Adrenal gland (tissue), 9 donors: ENCODE measurements at regions not wholly inside any gene's neighbourhood (a gene's known extent, or its start where the extent isn't known, plus 50 kb on each side); places are given as distances from the start of the nearest gene placed in this dataset.

Experiments
- DNase-seq, 7 donors: peaks; one replicate each; pipeline ENCODE4 v3.0.0-alpha.2; 2019 to 2020
- H3K27ac ChIP-seq, 5 donors: fragments of 200-600 bp; sonication (generic) in 4 of 5; 1 replicate in 3 of 5; 2 replicates in 2 of 5; pipeline versions ENCODE4 v1.5.1 to v1.8.0; 2016 to 2020; ENCODE audit warnings: mild to moderate bottlenecking in 1 of 5
- H3K27me3 ChIP-seq: fragments of 200-600 bp; 2 replicates; pipeline ENCODE4 v1.8.0; 2021
- H3K36me3 ChIP-seq, 2 donors: fragments of 200-600 bp; replicated peaks in 1 of 2; 1 replicate in 1 of 2; 2 replicates in 1 of 2; pipeline versions ENCODE4 v1.5.1 to v1.8.0; 2018 to 2022
- H3K4me1 ChIP-seq, 2 donors: fragments of 200-600 bp; replicated peaks in 1 of 2; 1 replicate in 1 of 2; 2 replicates in 1 of 2; pipeline versions ENCODE4 v1.5.1 to v1.8.0; 2018 to 2021
- H3K4me3 ChIP-seq, 4 donors: fragments of 200-600 bp; sonication (generic) in 3 of 4; one replicate each; pipeline ENCODE4 v1.5.1; 2016 to 2018
- H3K9me3 ChIP-seq, 3 donors: fragments of 200-600 bp; sonication (generic) in 1 of 3; replicated peaks in 1 of 3; 1 replicate in 2 of 3; 2 replicates in 1 of 3; pipeline versions ENCODE4 v1.5.1 to v1.8.0; 2016 to 2021
- POLR2A ChIP-seq, 2 donors: fragments of 450-650 bp; IDR thresholded peaks; one replicate each; pipeline ENCODE4 v1.6.1; 2017; ENCODE audit warnings: antibody characterized with exemption in 2 of 2, mild to moderate bottlenecking in 2 of 2, moderate library complexity in 1 of 2
- WGBS, 4 donors: extraction: QIAGEN DNeasy Blood & Tissue Kit in 2 of 4; methylation state at CpG; one replicate each; pipeline versions ENCODE4 v1.1.5 to v1.1.7; 2013 to 2017; 5-methylcytosine and 5-hydroxymethylcytosine counted together
- intact Hi-C, 2 donors: fragments of 100-400 bp; cut with DNase I; formaldehyde crosslinking; loops; one replicate each; pipeline versions ENCODE4 v1.14.1 to v1.15.0; 2022 to 2023
- TF ChIP-seq, protein P1 (sequence below), 6 experiments: fragments of 450-650 bp in 4 of 6; fragments of 200-600 bp in 2 of 6; sonication (generic) in 1 of 6; IDR thresholded peaks; 1 replicate in 5 of 6; 2 replicates in 1 of 6; pipeline versions ENCODE4 v1.5.1 to v1.8.0; 2016 to 2021; ENCODE audit warnings: antibody characterized with exemption in 6 of 6, mild to moderate bottlenecking in 2 of 6, moderate library complexity in 1 of 6
- donor health status: healthy with polysubstance abuse.
- donor health status: Bipolar disorder and iron deficiency.
- donor health status: DM: yes; HTN: yes; CAD: no.
- donor health status: DM: no; HTN: no; CAD: no.
- donor health status: DM: no; HTN: no; CAD: no.

DNA sequence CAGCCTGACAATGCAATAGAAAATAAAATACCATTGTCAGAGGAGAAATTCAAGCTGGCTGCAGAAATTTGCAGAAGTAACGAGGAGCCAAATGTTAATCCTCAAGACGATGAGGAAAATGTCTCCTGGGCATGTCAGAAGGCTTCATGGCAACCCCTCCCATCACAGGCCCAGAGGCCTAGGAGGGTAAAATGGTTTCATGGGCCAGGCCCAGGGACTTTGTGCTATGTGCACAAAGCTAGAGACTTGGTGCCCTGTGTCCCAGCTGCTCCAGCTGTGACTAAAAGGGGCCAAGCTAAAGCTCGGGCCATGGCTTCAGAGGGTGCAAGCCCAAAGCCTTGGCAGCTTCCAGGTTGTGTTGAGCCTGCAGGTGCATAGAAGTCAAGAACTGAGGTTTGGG is 431.7 kb downstream of the LMO7 start:
- Histone ChIP-seq H3K4me3 (no peak overlapping the region), H3K4me1 (no peaks in the 10 kb centered on the region), H3K27me3 (no peaks in the 10 kb centered on the region), H3K9me3 (no peaks in the 10 kb centered on the region), H3K27ac (no peak overlapping the region), H3K36me3 (no peaks in the 10 kb centered on the region)
- 72 to 92% (median 76%) methylated on average over 2 to 3 of the region's 3 CpGs for WGBS, 4 donors
- DNase-seq = no peak
- TF ChIP-seq, protein P1, sequence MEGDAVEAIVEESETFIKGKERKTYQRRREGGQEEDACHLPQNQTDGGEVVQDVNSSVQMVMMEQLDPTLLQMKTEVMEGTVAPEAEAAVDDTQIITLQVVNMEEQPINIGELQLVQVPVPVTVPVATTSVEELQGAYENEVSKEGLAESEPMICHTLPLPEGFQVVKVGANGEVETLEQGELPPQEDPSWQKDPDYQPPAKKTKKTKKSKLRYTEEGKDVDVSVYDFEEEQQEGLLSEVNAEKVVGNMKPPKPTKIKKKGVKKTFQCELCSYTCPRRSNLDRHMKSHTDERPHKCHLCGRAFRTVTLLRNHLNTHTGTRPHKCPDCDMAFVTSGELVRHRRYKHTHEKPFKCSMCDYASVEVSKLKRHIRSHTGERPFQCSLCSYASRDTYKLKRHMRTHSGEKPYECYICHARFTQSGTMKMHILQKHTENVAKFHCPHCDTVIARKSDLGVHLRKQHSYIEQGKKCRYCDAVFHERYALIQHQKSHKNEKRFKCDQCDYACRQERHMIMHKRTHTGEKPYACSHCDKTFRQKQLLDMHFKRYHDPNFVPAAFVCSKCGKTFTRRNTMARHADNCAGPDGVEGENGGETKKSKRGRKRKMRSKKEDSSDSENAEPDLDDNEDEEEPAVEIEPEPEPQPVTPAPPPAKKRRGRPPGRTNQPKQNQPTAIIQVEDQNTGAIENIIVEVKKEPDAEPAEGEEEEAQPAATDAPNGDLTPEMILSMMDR (IDR thresholded peaks at IDR 0.05) = no peak
- TF ChIP-seq POLR2A (IDR thresholded peaks at IDR 0.05) = no peak
- intact Hi-C loops = no loop called here

DNA sequence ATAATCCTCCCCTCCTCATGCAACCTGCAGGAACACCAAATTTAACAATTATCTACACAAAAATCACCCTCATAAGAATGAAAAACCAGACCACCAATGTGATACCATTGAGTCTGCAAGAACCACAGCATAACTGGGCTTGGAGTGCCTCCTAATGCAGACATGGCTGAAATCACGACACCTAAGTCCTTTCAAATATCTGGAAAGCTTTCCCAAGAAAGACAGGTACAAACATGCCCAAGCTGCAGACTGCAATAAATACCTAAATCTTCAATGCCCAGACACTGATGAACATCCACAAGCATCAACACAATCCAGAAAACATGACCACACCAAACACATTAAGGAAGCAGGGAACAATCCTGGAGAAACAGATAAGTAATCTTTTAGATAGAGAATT is 417.1 kb downstream of the LMO7 start:
- Histone ChIP-seq H3K4me1 (no peaks in the 10 kb centered on the region), H3K27ac (no peak overlapping the region), H3K9me3 (no peaks in the 10 kb centered on the region), H3K36me3 (no peaks in the 10 kb centered on the region), H3K27me3 (no peaks in the 10 kb centered on the region), H3K4me3 (no peak overlapping the region)
- 67 to 77% (median 67%) methylated on average over 1 of the region's 1 CpG for WGBS, 4 donors
- no peak for TF ChIP-seq POLR2A (IDR thresholded peaks at IDR 0.05)
- TF ChIP-seq, protein P1 (IDR thresholded peaks at IDR 0.05) = no peak
- no peak for DNase-seq
- intact Hi-C loops = no loop called here

DNA sequence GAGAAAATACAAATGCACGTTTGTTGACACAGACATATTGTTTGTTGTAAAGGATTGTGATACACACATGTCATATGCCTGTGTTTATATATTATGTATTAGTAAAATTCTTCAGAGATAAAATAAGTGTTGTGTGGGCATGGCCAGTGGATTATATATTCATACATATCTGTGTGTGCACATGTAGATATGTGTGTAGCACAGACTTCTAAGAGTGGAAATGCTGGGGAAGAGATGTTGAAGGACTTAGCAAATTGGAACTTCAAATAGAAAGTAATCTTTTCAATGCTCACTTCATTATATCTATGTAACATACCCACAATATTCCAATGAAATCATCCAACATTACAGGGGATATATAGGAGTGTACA is 413.2 kb downstream of the LMO7 start:
- WGBS, 4 donors = 35 to 59% (median 41%) methylated on average over 1 of the region's 1 CpG

DNA sequence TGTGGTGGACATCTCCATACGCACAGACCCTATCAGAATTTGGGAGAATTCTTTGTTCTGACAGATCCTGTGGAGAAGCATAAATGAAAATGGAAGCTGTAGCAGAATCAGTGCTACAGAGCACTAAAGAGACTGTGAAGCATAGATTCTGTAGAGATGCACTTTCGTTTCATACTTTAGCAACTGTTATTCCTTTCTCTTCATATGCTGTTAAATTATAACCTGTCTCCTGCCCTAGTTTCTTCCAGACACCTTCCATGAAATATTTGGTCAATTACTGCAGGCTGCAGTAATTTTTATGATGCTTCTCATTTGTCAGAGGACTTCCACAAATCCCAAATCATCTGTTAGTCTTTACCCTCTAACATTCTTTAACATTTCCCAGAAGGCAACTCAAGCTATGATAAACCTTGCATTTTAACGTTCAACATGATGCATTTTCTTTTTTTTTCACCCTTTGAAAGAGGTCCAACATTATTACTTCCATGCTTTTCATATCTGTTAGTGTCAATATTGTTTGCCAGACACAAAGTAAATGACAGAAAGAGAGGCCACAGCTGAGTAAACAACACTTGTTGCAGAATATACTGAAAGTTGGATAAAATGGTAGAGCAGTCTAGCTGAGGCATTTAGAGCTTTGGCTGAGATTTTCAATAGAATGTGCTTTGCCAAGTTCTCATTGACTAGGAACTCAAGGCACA is 412.7 kb downstream of the LMO7 start:
- Histone ChIP-seq H3K4me1 (no peaks in the 10 kb centered on the region), H3K9me3 (no peaks in the 10 kb centered on the region), H3K27me3 (no peaks in the 10 kb centered on the region), H3K27ac (no peak overlapping the region), H3K36me3 (no peaks in the 10 kb centered on the region), H3K4me3 (no peak overlapping the region)
- TF ChIP-seq POLR2A (IDR thresholded peaks at IDR 0.05) = no peak
- TF ChIP-seq, protein P1 (IDR thresholded peaks at IDR 0.05) = no peak
- 49 to 56% (median 51%) methylated on average over 3 of the region's 3 CpGs for WGBS, 4 donors
- intact Hi-C loops = no loop called here
- DNase-seq = no peak

More for the DNA sequence above, 413.2 kb downstream of the LMO7 start:
- H3K9me3 ChIP-seq = no peaks in the 10 kb centered on the region
- DNase-seq = no peak
- H3K27ac ChIP-seq = no peak overlapping the region
- no peaks in the 10 kb centered on the region for H3K27me3 ChIP-seq
- TF ChIP-seq POLR2A (IDR thresholded peaks at IDR 0.05) = no peak
- TF ChIP-seq, protein P1 (IDR thresholded peaks at IDR 0.05) = no peak
- H3K36me3 ChIP-seq = no peaks in the 10 kb centered on the region
- no peak overlapping the region for H3K4me3 ChIP-seq
- intact Hi-C loops = no loop called here
- H3K4me1 ChIP-seq = no peaks in the 10 kb centered on the region
